Activated CD8-positive, alpha-beta T cell treated with anti-CD3 and anti-CD28 coated beads for 36 hours (primary cell): ENCODE measurements at regions not wholly inside any gene's neighbourhood (a gene's known extent, or its start where the extent isn't known, plus 50 kb on each side); places are given as distances from the start of the nearest gene placed in this dataset.

Experiments
- ATAC-seq: fragments of 200-7000 bp; cut with Tn5 transposase; one replicate; pipeline ENCODE4 v1.10.0; 2021; ENCODE audit warnings: mild to moderate bottlenecking, moderate library complexity
- CTCF ChIA-PET: fragments of 350-600 bp; sonication (Branson Sonifier 250); formaldehyde crosslinking; loops from one replicate; lab custom pipeline; 2021; ENCODE audit warnings: antibody characterized with exemption; lab: Charles Lee
- POLR2A ChIA-PET: fragments of 350-600 bp; sonication (Branson Sonifier 250); formaldehyde crosslinking; loops from one replicate; lab custom pipeline; 2021; ENCODE audit warnings: antibody characterized with exemption; lab: Charles Lee
- DNase-seq: peaks from one replicate; pipeline ENCODE4 v3.0.0-alpha.2; 2020
- H3K27ac Mint-ChIP-seq: one replicate; pipeline ENCODE4 v1.8.0; 2021; ENCODE audit warnings: mild to moderate bottlenecking, mixed read lengths
- H3K27me3 Mint-ChIP-seq: one replicate; pipeline ENCODE4 v1.8.0; 2021; ENCODE audit warnings: mixed read lengths
- H3K36me3 Mint-ChIP-seq: one replicate; pipeline ENCODE4 v1.8.0; 2021; ENCODE audit warnings: low read depth, mixed read lengths
- H3K4me1 Mint-ChIP-seq: one replicate; pipeline ENCODE4 v1.8.0; 2021; ENCODE audit warnings: low read depth, mixed read lengths
- H3K4me3 Mint-ChIP-seq: one replicate; pipeline ENCODE4 v1.8.0; 2021; ENCODE audit warnings: mild to moderate bottlenecking, moderate library complexity, mixed read lengths
- H3K9me3 Mint-ChIP-seq: one replicate; pipeline ENCODE4 v1.8.0; 2021; ENCODE audit warnings: mixed read lengths
- intact Hi-C: fragments of 100-400 bp; cut with micrococcal nuclease; formaldehyde crosslinking; loops from one replicate; pipeline ENCODE4 v1.10.0; 2022
- TF ChIP-seq, protein P1 (sequence below): fragments of 200-600 bp; IDR thresholded peaks from one replicate; pipeline ENCODE4 v1.8.0; 2022; ENCODE audit warnings: antibody characterized with exemption, mild to moderate bottlenecking

DNA sequence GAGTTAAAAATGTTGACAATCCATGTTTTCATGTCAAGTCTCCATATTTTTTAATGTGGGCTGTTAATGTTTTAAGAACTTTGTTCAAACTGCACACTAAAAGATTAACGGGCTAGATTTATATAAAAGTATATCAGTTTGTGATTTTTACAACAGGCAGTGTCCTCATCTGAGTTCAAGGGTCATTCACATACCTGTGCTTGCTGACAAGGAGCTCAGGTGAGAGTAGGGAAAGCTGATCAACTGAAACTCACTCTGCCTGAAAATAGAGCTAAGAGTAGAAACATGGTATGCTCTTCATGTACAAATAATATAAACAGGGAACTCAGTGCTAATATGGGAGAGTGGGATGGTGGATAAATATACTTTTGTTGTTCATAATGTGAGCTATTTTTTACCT lies 102.3 kb upstream of the DKK2 start:
- Mint-ChIP-seq H3K4me1 (no peaks in the 10 kb centered on the region), H3K4me3 (no peak overlapping the region), H3K27ac (no peak overlapping the region), H3K9me3 (no peaks in the 10 kb centered on the region), H3K36me3 (no peaks in the 10 kb centered on the region), H3K27me3 (peaks cover 3% of the 10 kb centered on the region)
- intact Hi-C loops, result no loop called here
- DNase-seq, result no peak
- ChIA-PET CTCF (no interaction called here), POLR2A (no interaction called here)
- TF ChIP-seq, protein P1, sequence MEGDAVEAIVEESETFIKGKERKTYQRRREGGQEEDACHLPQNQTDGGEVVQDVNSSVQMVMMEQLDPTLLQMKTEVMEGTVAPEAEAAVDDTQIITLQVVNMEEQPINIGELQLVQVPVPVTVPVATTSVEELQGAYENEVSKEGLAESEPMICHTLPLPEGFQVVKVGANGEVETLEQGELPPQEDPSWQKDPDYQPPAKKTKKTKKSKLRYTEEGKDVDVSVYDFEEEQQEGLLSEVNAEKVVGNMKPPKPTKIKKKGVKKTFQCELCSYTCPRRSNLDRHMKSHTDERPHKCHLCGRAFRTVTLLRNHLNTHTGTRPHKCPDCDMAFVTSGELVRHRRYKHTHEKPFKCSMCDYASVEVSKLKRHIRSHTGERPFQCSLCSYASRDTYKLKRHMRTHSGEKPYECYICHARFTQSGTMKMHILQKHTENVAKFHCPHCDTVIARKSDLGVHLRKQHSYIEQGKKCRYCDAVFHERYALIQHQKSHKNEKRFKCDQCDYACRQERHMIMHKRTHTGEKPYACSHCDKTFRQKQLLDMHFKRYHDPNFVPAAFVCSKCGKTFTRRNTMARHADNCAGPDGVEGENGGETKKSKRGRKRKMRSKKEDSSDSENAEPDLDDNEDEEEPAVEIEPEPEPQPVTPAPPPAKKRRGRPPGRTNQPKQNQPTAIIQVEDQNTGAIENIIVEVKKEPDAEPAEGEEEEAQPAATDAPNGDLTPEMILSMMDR, result no peak
- ATAC-seq, result no peak

DNA sequence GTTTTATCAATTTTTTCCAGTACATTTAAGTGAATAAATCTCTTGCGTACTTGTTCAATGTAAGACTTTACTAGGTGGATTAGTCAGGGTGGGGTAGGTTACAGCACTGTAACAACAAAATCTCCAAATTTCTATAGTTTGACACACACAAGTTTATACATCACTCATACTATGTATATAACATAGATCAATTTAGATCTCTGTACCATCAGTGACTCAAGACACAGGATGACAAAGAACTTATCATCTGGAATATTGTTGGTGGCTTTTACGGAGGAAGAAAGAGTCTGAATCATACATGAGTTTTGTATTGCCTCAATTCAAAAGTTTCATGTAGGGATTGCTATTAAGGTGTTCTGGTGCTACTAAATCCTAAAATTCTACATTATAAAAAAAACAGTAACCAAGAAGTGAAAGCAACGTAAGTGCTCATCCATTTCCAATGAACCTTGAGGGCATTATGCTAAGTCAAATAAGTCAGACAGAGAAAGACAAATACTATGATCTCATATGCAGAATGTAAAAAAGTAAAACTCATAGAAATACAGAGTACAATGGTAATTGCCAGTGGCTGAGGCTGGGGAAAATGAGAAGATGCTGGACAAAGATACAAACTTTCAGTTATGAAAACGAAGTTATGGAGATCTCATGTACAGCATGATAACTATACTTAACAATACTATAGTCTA lies 98.0 kb upstream of the DKK2 start:
- H3K9me3 Mint-ChIP-seq, result no peaks in the 10 kb centered on the region
- ATAC-seq, result no peak
- TF ChIP-seq, protein P1, result no peak
- ChIA-PET CTCF (no interaction called here), POLR2A (no interaction called here)
- intact Hi-C loops, result no loop called here
- no peaks in the 10 kb centered on the region for H3K27me3 Mint-ChIP-seq
- H3K4me1 Mint-ChIP-seq, result no peaks in the 10 kb centered on the region
- no peaks in the 10 kb centered on the region for H3K36me3 Mint-ChIP-seq
- H3K4me3 Mint-ChIP-seq, result no peak overlapping the region
- H3K27ac Mint-ChIP-seq, result no peak overlapping the region
- DNase-seq, result no peak

DNA sequence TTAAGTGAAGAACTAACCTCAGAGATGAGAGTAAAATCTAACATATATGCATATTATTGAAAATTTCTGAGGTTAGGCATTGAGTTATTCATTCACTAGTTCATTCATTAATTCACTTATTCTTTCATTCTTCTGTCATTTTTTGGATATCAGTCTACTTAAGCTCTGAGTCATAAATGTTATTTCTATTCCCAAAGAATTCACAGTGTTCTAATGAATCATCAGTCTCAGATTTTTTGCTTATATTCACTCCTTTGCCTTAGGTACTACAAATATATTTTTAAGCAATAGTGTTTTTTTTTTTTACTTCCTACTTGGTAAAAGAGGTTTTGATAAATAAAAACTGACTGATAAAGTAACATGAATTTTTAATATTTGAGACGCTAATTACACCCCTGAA lies 95.2 kb upstream of the DKK2 start:
- Mint-ChIP-seq H3K27ac (no peak overlapping the region), H3K4me3 (no peak overlapping the region), H3K9me3 (no peaks in the 10 kb centered on the region), H3K36me3 (no peaks in the 10 kb centered on the region), H3K27me3 (peaks cover 2% of the 10 kb centered on the region), H3K4me1 (no peaks in the 10 kb centered on the region)
- DNase-seq (no peak), ATAC-seq (no peak)
- intact Hi-C loops, result no loop called here
- ChIA-PET POLR2A (no interaction called here), CTCF (no interaction called here)
- TF ChIP-seq, protein P1, result no peak

DNA sequence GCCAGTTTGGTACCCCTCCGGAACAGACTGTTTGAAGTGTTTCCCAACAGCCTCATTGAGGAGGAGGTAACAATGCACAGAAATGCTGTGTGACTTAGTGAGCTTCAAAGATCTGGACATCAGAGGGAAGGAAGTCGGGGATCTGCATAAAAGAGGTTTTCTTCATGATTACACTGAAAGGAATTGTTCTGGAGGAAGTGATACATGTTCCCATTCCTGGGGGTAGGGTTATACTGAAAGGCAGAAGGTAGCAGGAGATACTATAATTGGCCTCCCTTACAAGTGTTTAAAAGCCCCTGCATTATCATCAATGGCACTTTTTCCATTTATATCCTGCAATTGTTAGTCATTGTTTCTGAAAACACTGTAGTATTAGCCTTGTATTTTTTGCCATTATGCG lies 94.0 kb upstream of the DKK2 start:
- ATAC-seq, result no peak
- no peaks in the 10 kb centered on the region for H3K4me1 Mint-ChIP-seq
- no peak for DNase-seq
- intact Hi-C loops, result no loop called here
- TF ChIP-seq, protein P1, result no peak
- no peak overlapping the region for H3K4me3 Mint-ChIP-seq
- no peaks in the 10 kb centered on the region for H3K36me3 Mint-ChIP-seq
- ChIA-PET POLR2A (no interaction called here), CTCF (no interaction called here)
- peaks cover 2% of the 10 kb centered on the region for H3K27me3 Mint-ChIP-seq
- no peaks in the 10 kb centered on the region for H3K9me3 Mint-ChIP-seq
- no peak overlapping the region for H3K27ac Mint-ChIP-seq

DNA sequence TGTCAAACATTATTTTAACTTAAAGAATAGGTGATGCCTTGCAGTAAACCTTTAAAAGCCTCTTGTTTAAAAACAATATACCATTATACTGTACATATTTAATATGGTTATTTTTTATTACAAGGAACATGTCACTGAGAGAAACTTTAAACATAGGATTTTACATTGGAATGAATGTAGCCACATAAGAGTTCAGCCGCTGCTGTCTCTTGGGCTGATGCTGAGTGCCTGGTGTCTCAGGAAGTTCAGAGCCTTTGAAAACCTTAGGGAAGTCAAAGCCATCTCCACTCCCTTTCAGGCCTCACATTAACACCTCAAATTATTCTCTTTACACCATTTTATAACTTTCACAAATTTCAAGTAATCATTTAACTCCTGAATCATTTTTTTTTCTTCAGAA lies 93.5 kb upstream of the DKK2 start:
- Mint-ChIP-seq H3K9me3 (no peaks in the 10 kb centered on the region), H3K4me1 (no peaks in the 10 kb centered on the region), H3K4me3 (no peak overlapping the region), H3K27me3 (peaks cover 2% of the 10 kb centered on the region), H3K27ac (no peak overlapping the region), H3K36me3 (no peaks in the 10 kb centered on the region)
- ChIA-PET POLR2A (no interaction called here), CTCF (no interaction called here)
- ATAC-seq (no peak), DNase-seq (no peak)
- TF ChIP-seq, protein P1, result no peak
- intact Hi-C loops, result no loop called here
